ENCODE measurements at regions not wholly inside any gene's neighbourhood (a gene's known extent, or its start where the extent isn't known, plus 50 kb on each side); places are given as distances from the start of the nearest gene placed in this dataset.

- TF ChIP-seq CTCF (conservative IDR thresholded peaks at IDR 0.05; ENCODE audit: low read depth, low read length) = no peak
- Histone ChIP-seq H3K79me2 (ENCODE audit: insufficient read depth, low read depth) (no peaks in the 10 kb centered on the region), H3K27me3 (ENCODE audit: insufficient read depth, low read depth) (no peaks in the 10 kb centered on the region), H3K4me3 (IDR thresholded peaks at IDR 0.05; ENCODE audit: insufficient read depth, low read depth, low read length) (no peak overlapping the region), H2AFZ (ENCODE audit: low read depth) (no peak overlapping the region), H3K4me2 (no peak overlapping the region), H3K4me1 (ENCODE audit: low read depth, poor library complexity, severe bottlenecking) (no peaks in the 10 kb centered on the region), H3K27ac (no peak overlapping the region), H3K9ac (no peak overlapping the region), H3K36me3 (ENCODE audit: insufficient read depth) (no peaks in the 10 kb centered on the region), H4K20me1 (ENCODE audit: insufficient read depth) (no peaks in the 10 kb centered on the region)
These were observed 1630.4 kb upstream of the SEL1L start for GRCh38 chr14:83164016-83164415.

- Histone ChIP-seq H3K4me2 (no peak overlapping the region), H3K9ac (no peak overlapping the region), H3K4me3 (IDR thresholded peaks at IDR 0.05; ENCODE audit: insufficient read depth, low read depth, low read length) (no peak overlapping the region), H3K79me2 (ENCODE audit: insufficient read depth, low read depth) (no peaks in the 10 kb centered on the region), H3K36me3 (ENCODE audit: insufficient read depth) (no peaks in the 10 kb centered on the region), H3K4me1 (ENCODE audit: low read depth, poor library complexity, severe bottlenecking) (no peaks in the 10 kb centered on the region), H4K20me1 (ENCODE audit: insufficient read depth) (no peaks in the 10 kb centered on the region), H3K27me3 (ENCODE audit: insufficient read depth, low read depth) (no peaks in the 10 kb centered on the region), H2AFZ (ENCODE audit: low read depth) (no peak overlapping the region), H3K27ac (no peak overlapping the region)
- no peak for TF ChIP-seq CTCF (conservative IDR thresholded peaks at IDR 0.05; ENCODE audit: low read depth, low read length)
These were observed 1630.9 kb upstream of the SEL1L start for GRCh38 chr14:83164591-83164990.

GRCh38 chr14:83170165-83170564 is 1636.5 kb upstream of the SEL1L start:
- no peak overlapping the region for H3K4me3 ChIP-seq (IDR thresholded peaks at IDR 0.05; ENCODE audit: insufficient read depth, low read depth, low read length)
- H3K27ac ChIP-seq = no peak overlapping the region
- H3K27me3 ChIP-seq (ENCODE audit: insufficient read depth, low read depth) = no peaks in the 10 kb centered on the region
- H3K9ac ChIP-seq = no peak overlapping the region
- no peak overlapping the region for H2AFZ ChIP-seq (ENCODE audit: low read depth)
- H3K79me2 ChIP-seq (ENCODE audit: insufficient read depth, low read depth) = no peaks in the 10 kb centered on the region
- no peaks in the 10 kb centered on the region for H3K4me1 ChIP-seq (ENCODE audit: low read depth, poor library complexity, severe bottlenecking)
- TF ChIP-seq CTCF (conservative IDR thresholded peaks at IDR 0.05; ENCODE audit: low read depth, low read length) = no peak
- H3K4me2 ChIP-seq = no peak overlapping the region
- no peaks in the 10 kb centered on the region for H4K20me1 ChIP-seq (ENCODE audit: insufficient read depth)
- no peaks in the 10 kb centered on the region for H3K36me3 ChIP-seq (ENCODE audit: insufficient read depth)

GRCh38 chr14:83171761-83172160 is 1638.1 kb upstream of the SEL1L start:
- Histone ChIP-seq H3K36me3 (ENCODE audit: insufficient read depth) (no peaks in the 10 kb centered on the region), H3K4me3 (IDR thresholded peaks at IDR 0.05; ENCODE audit: insufficient read depth, low read depth, low read length) (no peak overlapping the region), H3K27ac (no peak overlapping the region), H3K27me3 (ENCODE audit: insufficient read depth, low read depth) (no peaks in the 10 kb centered on the region), H3K79me2 (ENCODE audit: insufficient read depth, low read depth) (no peaks in the 10 kb centered on the region), H2AFZ (ENCODE audit: low read depth) (no peak overlapping the region), H4K20me1 (ENCODE audit: insufficient read depth) (no peaks in the 10 kb centered on the region), H3K9ac (no peak overlapping the region), H3K4me1 (ENCODE audit: low read depth, poor library complexity, severe bottlenecking) (no peaks in the 10 kb centered on the region), H3K4me2 (no peak overlapping the region)
- TF ChIP-seq CTCF (conservative IDR thresholded peaks at IDR 0.05; ENCODE audit: low read depth, low read length) = no peak

- Histone ChIP-seq H4K20me1 (ENCODE audit: insufficient read depth) (no peaks in the 10 kb centered on the region), H3K27me3 (ENCODE audit: insufficient read depth, low read depth) (no peaks in the 10 kb centered on the region), H3K9ac (no peak overlapping the region), H3K4me1 (ENCODE audit: low read depth, poor library complexity, severe bottlenecking) (no peaks in the 10 kb centered on the region), H3K4me3 (IDR thresholded peaks at IDR 0.05; ENCODE audit: insufficient read depth, low read depth, low read length) (no peak overlapping the region), H3K79me2 (ENCODE audit: insufficient read depth, low read depth) (no peaks in the 10 kb centered on the region), H3K27ac (no peak overlapping the region), H3K36me3 (ENCODE audit: insufficient read depth) (no peaks in the 10 kb centered on the region), H2AFZ (ENCODE audit: low read depth) (no peak overlapping the region), H3K4me2 (no peak overlapping the region)
- no peak for TF ChIP-seq CTCF (conservative IDR thresholded peaks at IDR 0.05; ENCODE audit: low read depth, low read length)
These were observed 1638.7 kb upstream of the SEL1L start for GRCh38 chr14:83172363-83172762.
